LNCaP clone FGC (cell line): ENCODE measurements at regions not wholly inside any gene's neighbourhood (a gene's known extent, or its start where the extent isn't known, plus 50 kb on each side); places are given as distances from the start of the nearest gene placed in this dataset.

Experiments used
- DNase-seq: peaks from one replicate; pipeline ENCODE4 v3.0.0-alpha.2; 2011; ENCODE audit warnings: low read depth
- H3K4me3 ChIP-seq: 2 replicates; pipeline ENCODE4 v1.5.1; 2011; ENCODE audit warnings: mild to moderate bottlenecking, low read depth, low read length, control low read depth
- TF ChIP-seq, protein P1 (sequence below): IDR thresholded peaks from 2 replicates; pipeline ENCODE4 v1.5.1; 2012; ENCODE audit warnings: mild to moderate bottlenecking; ENCODE audit not compliant: control insufficient read depth, insufficient read depth; ENCODE audit errors: extremely low read depth

DNA sequence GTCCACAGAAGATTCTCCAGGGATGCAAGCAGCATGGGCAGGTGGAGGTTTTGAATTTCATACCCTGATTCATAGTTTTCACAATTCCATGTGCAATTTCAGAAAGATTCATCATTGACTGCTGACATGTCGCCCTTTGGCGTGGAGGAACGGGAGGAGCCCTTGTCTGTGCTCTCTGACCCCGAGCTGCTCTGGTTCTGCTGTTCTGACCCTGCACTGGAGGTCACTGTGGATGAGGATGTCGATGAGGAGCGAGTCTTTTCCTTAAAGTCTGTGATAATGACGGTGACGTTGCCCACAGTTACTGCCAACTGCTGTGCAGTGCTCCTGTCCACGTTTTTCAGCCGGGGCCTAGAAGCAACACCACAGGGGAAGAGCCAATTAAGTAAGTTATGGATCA, 470.0 kb downstream of the SHQ1 start:
- H3K4me3 ChIP-seq: no peak overlapping the region
- TF ChIP-seq, protein P1, sequence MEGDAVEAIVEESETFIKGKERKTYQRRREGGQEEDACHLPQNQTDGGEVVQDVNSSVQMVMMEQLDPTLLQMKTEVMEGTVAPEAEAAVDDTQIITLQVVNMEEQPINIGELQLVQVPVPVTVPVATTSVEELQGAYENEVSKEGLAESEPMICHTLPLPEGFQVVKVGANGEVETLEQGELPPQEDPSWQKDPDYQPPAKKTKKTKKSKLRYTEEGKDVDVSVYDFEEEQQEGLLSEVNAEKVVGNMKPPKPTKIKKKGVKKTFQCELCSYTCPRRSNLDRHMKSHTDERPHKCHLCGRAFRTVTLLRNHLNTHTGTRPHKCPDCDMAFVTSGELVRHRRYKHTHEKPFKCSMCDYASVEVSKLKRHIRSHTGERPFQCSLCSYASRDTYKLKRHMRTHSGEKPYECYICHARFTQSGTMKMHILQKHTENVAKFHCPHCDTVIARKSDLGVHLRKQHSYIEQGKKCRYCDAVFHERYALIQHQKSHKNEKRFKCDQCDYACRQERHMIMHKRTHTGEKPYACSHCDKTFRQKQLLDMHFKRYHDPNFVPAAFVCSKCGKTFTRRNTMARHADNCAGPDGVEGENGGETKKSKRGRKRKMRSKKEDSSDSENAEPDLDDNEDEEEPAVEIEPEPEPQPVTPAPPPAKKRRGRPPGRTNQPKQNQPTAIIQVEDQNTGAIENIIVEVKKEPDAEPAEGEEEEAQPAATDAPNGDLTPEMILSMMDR: no peak
- no peak for DNase-seq

DNA sequence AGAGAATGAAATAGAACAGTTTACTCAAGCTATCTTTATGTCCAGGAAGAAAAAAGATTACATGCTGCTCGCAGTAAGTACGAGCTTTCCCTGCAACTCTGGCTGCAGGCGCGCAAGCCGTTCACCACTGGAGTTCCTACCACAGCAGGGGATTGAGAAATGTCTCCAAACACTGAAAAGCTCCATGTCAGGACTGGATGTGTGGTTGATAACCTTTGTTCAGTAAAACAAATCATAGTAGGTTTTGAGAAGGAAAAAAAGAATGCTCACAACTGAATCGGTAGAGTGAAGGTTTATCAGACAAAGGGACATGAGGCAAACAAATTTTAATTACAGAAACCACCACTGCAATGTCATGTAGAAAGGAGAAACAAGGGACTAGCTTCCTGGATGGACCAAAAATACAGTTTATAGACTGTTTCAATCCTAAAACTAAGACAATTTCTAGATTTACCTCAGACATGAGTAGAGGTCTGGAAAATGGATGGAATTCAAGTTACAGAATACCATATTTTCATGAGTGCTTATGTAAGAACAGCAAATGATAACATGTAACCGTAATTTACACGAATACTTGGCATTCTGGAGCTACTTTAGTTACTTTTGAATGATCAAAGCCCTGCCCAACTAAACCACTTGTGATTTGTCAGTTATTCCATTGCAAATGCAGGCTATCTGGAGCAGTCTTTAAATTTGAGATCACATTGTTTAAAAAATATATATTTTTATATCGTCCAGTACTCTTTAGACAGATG, 471.1 kb downstream of the SHQ1 start:
- TF ChIP-seq, protein P1: no peak

DNA sequence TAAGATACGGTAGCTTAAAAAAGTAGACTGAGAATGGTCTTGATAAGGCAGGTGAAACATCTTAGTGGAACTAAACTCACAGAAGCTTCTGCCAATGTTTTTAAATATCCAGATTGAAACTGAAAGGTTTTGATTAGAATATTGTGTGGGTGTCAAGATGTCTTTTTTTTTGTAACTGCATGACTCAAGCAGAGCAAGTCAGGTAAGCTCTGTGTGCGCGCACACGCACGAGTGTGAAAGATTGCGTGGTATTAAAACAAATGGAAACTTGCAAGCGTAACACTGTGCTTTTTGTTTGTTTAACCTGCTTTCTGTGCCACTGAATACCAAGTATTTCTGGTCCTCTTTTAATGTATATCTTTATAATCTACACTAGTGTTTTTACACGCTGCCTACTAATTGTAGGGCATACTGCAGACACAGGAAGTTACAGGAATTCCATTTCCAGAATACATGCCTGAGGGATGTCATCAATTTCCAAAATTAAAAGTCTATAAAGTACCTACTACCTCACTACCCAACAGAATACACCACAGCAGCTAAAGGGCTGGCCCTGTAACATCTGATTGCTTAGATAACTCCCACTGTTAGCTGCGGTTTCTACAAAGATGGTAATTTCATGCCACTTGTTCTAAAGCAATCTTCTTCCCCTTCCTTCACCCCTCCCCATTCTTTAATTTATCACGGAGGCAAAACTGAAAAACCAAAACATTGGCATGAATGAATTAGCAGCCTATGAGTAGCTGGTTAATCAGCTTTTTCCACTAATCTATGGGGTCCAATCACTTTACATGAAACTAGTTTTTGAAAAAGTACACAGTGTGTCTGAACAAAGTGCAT, 472.8 kb downstream of the SHQ1 start:
- TF ChIP-seq, protein P1: no peak
- DNase-seq: no peak
- H3K4me3 ChIP-seq: no peak overlapping the region

More for the DNA sequence above, 471.1 kb downstream of the SHQ1 start:
- DNase-seq: no peak
- H3K4me3 ChIP-seq: no peak overlapping the region

DNA sequence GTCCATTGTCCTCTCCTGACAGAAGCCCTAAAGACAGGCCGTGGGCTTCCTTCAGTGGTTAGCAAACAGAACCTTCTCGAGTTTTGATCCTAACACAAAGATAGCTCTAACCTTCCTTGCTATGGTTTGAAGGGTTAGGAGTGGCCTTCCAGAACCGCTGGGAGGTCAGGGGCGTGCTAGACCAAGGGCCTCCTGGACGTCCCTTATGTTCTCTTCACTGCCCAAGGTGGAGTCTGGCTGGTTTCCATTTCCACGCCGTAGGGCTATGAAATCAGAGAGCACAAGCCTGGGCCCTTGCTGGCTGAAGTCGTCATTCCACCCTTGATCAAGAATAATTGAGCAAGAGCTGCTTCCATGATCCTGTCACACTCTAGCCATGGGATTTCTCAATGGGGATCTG, 475.1 kb downstream of the SHQ1 start:
- TF ChIP-seq, protein P1: no peak
- no peak for DNase-seq
- H3K4me3 ChIP-seq: no peak overlapping the region

DNA sequence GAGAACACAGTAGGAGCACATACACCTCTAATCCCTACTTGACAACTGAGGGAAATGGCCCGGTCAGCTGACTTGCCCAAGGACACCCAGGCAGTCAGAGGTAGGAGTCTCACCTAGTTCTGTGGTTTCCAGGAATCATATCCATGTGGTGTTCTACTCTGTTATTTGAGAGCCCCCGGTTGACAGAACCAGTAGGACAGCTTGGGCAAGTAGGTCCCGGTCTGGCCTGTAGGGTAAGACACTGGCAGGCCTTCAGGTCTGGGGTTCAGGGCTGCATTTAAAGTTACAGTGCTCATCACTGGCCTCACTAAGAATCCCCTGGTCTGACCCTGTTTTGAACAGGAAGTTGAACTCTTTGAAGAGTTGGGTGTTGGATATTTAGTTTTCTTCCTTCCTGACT, 476.1 kb downstream of the SHQ1 start:
- TF ChIP-seq, protein P1: no peak
- DNase-seq: no peak
- no peak overlapping the region for H3K4me3 ChIP-seq

DNA sequence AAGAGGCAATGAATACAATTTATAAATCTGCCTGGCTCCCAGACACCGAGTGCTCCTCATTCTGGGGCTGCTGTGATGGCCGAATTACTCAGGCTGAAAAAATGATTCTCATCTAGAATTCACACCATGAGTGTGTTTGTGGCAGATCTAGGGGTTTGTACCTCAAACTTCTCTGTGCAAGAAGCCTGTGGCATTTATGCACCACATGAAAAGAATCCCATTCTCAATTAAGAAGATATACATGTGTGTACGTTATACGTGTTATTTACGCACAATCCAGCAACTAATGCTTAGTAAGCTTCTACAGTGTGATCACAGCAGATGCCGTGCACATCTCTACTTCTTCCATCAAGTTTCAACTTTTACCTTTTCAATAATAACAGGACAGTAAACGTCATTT, 476.8 kb downstream of the SHQ1 start:
- TF ChIP-seq, protein P1: no peak
- no peak for DNase-seq
- no peak overlapping the region for H3K4me3 ChIP-seq
